Hippocampal formation (tissue), 2 donors: ENCODE measurements at regions not wholly inside any gene's neighbourhood (a gene's known extent, or its start where the extent isn't known, plus 50 kb on each side); places are given as distances from the start of the nearest gene placed in this dataset.

Experiments
- DNase-seq, 2 donors: peaks; one replicate each; lab custom pipeline; 2025; lab: John Stamatoyannopoulos, UW

DNA sequence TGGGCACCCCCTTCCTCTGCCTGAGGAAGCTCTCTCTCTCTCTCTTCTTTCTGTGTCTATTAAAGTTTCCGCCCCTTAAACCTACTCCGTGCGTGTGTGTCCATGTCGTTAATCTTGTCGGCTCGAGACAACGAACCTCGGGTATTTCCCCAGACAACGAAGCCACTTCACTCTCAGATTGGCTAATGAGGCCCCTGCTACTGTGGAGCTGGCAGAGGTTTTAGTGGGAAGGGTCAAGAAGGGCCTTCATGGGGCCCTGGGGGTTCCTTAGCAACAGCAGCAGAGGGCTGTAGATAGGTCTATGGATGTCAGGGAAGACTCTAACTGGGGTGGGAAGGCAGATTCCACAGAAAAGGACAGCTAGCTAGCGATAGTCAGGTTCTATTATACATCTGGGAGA lies 239.8 kb upstream of the RAB4A start:
- no peak for DNase-seq

GRCh38 chr1:229031481-229032341 lies 239.2 kb upstream of the RAB4A start:
- no peak for DNase-seq

GRCh38 chr1:229032375-229032774 lies 238.5 kb upstream of the RAB4A start:
- DNase-seq: no peak

GRCh38 chr1:229033480-229033879 lies 237.4 kb upstream of the RAB4A start:
- no peak for DNase-seq

DNA sequence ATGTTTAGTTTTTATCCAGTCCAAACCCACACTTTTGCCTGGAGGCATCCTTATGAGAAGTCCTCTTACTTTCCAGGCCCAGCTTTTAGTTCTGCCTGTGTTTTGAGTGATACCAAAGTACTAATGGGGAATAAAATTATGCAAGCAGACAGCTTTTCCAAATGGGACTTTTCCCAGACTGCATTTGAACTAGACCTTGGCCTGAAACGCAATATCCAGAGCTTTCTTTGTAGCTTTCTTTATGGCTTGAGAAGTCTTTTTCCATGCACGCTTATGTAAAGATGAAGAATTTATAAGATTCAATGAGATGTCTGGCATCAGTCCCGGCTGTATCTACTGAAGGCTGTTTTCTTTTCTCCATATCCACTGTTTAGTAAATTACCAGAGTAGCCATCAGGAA lies 236.6 kb upstream of the RAB4A start:
- DNase-seq: no peak

DNA sequence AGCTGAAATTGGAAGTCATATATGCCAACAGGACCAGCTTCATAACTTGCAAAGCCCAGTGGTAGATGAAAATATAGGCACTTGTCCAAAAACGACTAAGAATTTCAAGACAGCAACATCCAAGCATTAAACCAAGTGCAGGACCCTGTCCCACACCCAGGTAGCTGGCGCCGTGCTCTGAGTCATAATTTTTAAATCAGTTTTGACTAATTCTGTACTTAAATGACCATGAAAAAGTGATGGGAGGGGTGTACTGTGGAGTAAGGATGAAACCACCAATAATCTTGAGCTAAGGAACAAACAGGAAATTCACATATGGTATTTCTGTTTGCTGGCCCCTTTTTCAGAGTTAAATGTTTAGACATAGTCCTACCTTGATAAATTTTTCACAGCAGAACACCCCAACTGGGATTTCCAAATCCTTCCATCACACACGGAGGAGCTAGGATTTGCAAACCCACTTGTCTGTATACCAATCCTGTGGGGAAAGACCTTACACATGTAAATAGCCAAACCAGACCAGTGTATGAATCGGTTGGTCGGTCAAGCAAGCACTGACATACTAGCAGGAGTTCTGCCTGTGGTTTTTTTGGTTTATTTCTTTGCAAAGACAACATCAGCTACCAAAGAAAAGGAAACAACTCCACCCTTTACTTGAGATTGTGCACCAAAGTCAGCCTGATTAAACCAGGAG lies 235.7 kb upstream of the RAB4A start:
- DNase-seq: no peak

GRCh38 chr1:229035748-229036082 lies 235.2 kb upstream of the RAB4A start:
- DNase-seq: no peak

GRCh38 chr1:229037806-229038405 lies 233.0 kb upstream of the RAB4A start:
- DNase-seq: no peak

GRCh38 chr1:229040630-229041358 lies 230.1 kb upstream of the RAB4A start:
- DNase-seq: no peak

DNA sequence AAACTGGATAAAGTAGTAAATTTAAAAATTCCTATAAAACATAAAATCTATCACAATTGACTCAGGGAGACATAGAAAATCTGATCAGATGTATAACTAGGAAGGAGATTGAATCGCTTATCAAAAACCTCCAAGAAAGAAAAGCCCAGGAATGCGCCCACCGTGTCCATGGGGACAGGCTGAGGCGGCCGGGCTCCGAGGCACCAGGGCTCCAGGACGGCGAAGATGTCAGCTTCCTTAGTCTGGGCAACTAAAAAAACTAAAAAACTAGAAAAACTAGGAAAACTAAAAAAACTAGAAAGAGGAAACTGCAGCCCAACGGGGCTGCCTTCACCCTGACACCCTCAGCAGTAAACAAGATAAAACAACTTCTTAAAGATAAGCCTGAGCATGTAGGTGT lies 229.0 kb upstream of the RAB4A start:
- no peak for DNase-seq

DNA sequence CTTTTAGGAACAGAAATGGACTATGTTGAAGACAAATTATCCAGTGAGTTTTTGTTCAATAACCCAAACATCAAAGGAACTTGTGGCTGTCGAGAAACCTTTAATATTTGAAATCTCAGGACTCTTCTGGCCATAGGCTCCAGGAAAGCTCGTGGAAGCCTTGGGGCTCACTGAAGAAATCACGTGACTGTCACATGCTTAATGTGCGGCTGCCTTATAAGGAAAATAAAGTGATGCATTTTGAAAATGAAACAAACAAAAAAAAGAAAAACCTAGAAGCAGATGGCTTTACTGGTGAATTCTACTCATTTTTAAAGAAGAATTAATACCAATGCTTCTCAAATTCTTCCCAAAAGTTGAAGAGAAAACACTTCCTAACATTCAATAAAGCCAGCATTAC lies 228.4 kb upstream of the RAB4A start:
- DNase-seq: no peak

DNA sequence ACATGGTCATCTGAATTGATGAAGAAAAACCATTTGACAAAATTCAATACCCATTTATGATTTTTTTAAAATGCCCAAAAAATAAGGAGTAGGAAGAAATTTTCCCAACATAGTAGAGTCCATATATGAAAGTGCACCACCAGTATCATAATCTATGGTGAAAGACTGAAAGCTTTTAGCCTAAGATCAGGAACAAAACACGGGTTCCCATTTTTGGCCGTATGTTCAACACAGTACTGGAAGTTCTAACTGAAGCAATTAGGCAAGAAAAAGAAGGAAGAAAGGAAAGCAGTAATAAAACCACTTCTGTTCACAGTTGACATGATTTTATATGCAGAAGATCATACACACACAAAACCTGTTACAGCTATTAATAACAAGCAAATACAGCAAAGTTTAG lies 227.8 kb upstream of the RAB4A start:
- DNase-seq: no peak

GRCh38 chr1:229046251-229046853 lies 224.6 kb upstream of the RAB4A start:
- no peak for DNase-seq

DNA sequence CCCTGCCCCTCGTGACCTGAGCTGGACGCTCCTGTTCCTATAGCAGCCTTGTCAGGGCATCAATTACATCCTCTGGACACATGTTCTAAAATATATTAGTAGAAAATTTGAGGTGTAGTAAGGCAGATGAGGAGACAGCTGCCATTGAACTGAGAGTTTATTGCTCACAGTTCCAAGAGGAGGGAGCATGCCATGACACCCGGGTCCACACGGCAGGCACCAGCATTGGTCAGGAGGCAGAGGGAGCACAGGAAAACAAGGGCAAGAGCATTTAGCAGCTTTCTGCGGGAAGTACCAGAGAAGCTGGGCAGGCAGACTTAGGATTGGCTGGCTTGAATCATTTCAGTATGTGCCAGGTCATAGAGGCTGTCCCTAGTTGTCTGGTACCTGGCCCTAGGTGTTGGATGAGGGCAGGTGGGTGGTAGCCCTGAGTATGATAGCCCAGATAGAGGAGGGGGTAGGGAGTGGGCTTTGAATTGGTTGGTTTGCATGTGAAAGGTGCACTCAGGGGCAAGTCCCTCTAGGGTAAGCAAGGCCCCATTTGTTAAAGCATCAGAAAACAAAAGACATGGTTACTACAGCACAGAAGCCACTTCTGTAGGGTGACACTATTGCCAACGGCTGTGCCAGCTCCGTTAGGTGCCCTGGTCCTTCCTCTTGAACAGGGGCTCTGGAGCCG lies 223.6 kb upstream of the RAB4A start:
- DNase-seq: no peak

GRCh38 chr1:229047840-229048620 lies 222.9 kb upstream of the RAB4A start:
- DNase-seq: no peak

DNA sequence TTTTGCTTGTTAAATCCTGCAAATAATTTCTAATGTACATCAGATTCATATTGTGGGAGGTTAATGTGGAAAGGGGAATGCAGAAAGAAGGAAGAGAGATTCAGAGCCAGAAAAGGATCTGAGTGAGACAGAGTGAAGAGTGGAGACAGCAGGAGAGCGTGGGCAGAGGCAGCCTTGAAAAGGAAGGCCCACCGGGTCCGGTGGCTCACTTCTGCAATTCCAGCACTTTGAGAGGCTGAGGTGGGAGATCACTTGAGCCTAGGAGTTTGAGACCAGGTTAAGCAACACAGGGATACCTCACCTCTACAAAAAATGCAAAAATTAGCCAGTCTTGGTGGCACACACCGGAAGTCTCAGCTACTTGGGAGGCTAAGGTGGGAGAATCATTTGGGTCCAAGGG lies 222.0 kb upstream of the RAB4A start:
- no peak for DNase-seq

GRCh38 chr1:229056046-229056445 lies 214.9 kb upstream of the RAB4A start:
- no peak for DNase-seq

DNA sequence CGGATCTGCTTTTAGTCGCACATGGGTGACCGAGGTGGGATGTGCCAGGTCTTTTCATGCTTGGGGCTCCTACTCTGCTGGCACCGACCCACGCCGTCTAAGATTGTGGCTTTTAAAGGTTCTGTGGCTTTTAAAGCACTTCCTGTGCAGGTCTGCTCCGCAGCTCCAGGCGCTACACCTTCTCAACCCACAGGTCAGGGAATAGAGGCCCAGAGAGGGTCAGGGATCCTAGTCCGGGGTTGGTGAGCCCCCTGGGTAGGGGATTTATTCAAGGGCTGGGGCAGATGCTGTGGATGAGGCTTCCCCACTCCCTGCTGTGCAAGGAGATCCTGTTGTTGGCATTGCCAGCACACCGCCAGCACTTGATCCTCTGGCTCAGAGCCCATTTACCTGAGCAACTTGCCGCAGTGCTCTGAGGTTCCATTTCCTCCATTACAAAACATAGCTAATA lies 212.8 kb upstream of the RAB4A start:
- DNase-seq: no peak

- no peak for DNase-seq
These were observed 212.2 kb upstream of the RAB4A start for GRCh38 chr1:229058729-229059128.

GRCh38 chr1:229059671-229060539 lies 211.0 kb upstream of the RAB4A start:
- peak in 1 of 2 donors; percentile 22 for DNase-seq
